ENCODE measurements at regions not wholly inside any gene's neighbourhood (a gene's known extent, or its start where the extent isn't known, plus 50 kb on each side); places are given as distances from the start of the nearest gene placed in this dataset.
"Not testable (repeated sequence)": the region's sequence is repeated elsewhere in the genome, so short reads cannot be mapped to it uniquely, and the experiment has no call there.

- no peak for DNase-seq
These were observed 106.9 kb upstream of the CCDC28A start for GRCh38 chr6:138666636-138667035.

DNA sequence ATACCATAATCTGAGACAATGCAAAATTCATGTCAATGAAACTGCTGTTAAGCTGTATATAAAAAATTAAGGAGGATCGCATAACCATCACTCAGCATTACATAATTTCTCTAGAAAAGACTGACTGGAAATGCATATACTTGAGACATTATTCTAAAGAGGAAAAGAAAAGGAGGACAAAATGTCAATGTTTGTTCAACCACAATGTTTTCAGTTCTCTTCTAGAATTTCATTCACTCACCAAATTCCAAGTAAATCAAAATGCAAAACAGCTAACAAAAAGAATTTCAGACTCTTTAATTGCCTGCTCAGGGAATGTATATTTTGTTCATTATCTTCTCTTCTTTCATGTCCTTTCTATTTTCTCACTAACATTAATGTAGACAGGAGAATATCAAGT lies 106.2 kb upstream of the CCDC28A start:
- DNase-seq = no peak

- no peak for DNase-seq
These were observed 102.2 kb upstream of the CCDC28A start for GRCh38 chr6:138671351-138671750.

GRCh38 chr6:138673346-138674014 lies 100.1 kb upstream of the CCDC28A start:
- no peak for DNase-seq

- DNase-seq = not testable (repeated sequence)
These were observed 99.1 kb upstream of the CCDC28A start for GRCh38 chr6:138674444-138674843.

DNA sequence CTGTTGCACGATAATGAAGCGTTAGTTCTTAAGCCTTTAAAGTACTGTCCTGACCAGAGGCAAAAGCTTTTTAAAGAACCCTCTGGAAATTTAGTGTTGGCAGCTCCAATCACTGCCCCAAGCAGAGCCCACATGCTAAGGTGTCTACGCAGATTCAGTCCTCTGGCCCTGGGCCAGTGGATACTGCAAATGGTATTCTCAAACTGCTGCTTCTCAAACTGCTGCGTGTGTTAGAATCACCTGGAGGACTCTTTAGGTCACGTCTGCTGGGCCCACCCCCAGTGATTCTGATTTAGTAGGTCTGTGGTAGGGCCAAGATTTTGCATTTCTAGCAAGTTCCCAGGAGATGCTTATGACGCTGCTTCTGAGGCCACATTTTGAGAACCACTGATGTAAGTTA lies 96.0 kb upstream of the CCDC28A start:
- DNase-seq = no peak

- DNase-seq = no peak
These were observed 95.4 kb upstream of the CCDC28A start for GRCh38 chr6:138678168-138678567.

DNA sequence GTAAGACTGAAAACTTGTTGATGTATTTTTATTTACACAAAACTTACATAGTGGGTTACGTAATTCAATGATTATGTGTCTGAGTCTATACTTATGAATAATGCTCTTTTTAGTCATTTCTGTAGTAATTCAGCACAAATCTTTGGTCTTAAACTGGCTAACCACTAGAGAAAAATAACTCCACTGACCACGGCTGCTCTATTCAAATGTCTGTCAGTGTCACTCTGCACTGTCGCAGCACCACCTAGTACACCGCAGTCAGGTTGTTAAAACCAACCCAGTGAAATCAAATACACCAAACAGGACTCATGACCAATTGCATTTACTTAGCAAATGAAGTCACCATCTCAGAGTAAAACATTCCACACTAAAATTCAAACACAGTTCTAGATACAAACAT lies 93.5 kb upstream of the CCDC28A start:
- no peak for DNase-seq

DNA sequence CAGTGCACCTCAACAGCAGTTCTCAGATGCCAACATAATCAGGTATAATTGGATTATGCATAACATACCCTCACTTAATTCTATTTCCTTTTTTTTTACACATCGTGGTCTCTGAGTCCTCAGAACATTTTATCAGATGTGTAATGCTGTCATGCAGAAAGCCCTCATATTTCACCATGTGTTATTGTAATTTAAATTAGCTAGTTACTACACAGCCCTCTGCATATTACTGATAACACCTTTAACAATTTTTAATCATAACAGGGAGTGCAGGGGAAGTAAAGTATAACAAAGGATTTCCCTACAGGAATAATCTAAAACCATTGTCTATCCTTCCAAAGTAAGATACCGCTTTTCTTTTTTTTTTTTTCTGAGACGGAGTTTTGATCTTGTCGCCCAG lies 91.9 kb upstream of the CCDC28A start:
- DNase-seq = no peak

DNA sequence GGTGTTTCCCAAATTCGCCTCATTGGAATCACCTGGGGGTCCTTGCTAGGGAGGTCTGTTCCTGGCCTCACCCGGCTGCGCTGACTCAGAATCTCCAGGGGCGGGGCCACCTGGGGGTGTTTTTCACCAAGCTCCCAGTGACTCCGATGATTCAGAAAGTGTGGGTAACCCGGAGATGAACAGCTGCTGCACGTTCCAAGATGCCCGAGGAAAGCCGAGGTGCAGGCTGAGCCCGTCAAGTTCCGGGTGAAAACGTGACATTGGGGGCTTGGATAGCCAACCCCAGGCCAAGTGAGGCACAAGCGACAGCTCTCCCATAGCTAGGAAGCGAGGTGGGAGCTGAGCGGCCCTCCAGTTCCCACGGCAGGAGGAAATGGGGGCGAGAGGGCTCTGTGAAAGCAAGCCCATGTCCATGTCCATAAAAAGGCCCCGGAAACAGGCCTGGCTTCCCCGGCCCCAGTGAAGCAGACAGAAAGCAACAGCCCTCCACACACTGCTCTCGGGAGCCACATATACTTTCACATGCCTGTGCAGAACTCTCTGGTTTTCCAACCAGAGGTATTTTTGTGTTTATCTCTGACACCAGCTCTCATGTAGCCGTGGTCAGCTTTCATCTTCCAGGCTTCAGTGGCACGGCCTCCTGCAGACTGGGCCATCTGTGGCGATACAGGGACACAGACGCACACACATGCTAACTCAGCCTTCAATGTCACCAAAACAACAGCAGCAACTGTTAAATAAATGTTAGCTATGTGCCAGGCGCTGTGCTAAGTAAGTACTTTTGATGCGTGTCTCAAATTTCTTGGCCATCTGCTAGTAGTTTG lies 90.7 kb upstream of the CCDC28A start:
- peak; percentile 44 for DNase-seq

GRCh38 chr6:138685257-138685656 lies 88.3 kb upstream of the CCDC28A start:
- no peak for DNase-seq

DNA sequence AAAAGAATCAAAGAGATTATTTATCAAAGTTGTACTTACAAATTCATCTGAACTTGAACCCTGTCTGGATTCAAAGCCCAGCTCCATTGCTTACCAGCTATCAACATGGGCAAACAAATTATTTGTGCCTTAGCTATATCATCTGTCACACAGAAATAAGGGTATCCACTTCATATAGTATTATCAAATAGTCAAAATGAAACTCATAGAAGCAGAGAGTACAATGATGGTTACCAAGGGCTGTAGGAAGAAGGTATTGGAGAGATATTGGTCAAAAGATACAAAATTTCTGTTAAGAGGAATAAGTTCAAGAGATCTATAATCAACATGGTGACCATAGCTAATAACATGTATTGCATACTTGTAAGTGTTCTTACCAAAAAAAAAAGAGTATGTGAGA lies 87.8 kb upstream of the CCDC28A start:
- no peak for DNase-seq

DNA sequence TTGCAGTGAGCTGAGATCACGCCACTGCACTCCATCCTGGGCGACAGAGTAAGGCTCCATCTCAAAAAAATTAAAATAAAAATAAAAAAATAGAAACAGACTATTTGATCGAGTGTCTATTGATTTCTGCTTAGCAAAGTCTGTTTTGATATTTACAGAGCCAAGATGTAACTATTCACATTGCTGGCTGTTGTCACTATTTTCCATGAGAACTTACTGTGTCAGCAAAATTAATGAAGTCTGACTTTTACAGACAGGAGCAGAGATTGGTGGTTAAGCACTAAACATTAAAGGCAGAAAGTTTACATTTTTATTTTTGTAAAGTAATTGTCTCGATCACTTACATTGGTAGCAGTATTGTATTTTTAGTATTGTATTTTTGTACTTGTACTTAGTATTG lies 85.0 kb upstream of the CCDC28A start:
- DNase-seq = no peak

DNA sequence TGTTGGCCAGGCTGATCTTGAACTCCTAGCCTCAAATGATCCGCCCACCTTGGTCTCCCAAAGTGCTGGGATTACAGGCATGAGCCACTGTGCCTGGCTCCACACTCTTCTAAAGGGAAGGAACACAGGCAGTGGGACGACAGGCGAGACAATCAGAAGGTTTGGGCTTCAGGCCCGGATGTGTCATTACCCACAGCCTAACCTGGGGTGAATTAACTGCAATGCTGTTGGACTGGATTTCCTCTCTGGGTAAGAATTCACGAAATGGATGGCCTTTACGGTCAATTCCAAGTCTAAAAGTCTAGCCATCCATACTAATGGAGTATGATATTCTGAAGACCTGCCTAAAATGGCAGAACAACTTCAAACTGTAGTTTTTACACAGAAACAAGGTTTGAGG lies 83.7 kb upstream of the CCDC28A start:
- no peak for DNase-seq

GRCh38 chr6:138690975-138691594 lies 82.5 kb upstream of the CCDC28A start:
- no peak for DNase-seq

DNA sequence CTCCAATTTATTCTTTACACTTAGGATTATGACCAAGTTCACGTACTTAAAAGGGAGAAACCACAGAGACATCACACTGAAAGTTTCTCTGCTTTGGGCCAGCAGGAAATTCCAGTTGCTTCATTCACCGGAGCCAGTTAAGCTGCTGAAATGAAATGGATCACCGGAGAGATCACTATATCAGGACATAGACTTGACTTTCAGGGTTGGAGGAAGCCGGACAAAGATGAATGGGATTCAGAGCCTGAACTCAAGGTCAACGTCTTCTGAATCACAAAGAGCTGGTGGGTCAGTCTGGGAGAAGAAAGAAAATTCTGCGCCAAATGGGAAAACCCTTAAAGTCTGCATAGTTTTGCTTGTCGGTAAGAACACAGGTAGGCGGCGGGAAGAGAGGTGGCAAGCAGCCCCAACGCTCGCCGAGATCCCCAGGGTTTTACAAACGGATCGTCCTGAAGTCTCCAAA lies 81.9 kb upstream of the CCDC28A start:
- DNase-seq = peak; percentile 17

GRCh38 chr6:138692058-138692977 lies 81.3 kb upstream of the CCDC28A start:
- no peak for DNase-seq

GRCh38 chr6:138692978-138693909 lies 80.3 kb upstream of the CCDC28A start:
- no peak for DNase-seq

DNA sequence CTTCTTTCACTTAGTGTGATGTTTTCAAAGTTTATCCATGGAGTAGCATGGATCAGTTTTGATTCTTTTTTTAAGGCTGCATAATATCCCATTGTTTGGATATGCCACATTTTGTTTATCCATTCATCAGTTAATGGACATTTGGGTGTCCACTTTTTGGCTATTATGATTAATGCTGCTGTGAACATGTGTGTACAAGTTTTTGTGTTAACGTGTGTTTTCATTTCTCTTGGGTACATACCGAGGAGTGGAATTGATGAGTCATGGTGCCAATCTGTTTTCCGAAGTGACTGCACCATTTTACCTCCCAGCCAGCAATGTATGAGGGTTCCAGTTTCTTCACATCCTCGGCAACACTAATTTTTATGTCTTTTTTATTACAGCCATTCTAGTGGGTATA lies 78.4 kb upstream of the CCDC28A start:
- DNase-seq = no peak

DNA sequence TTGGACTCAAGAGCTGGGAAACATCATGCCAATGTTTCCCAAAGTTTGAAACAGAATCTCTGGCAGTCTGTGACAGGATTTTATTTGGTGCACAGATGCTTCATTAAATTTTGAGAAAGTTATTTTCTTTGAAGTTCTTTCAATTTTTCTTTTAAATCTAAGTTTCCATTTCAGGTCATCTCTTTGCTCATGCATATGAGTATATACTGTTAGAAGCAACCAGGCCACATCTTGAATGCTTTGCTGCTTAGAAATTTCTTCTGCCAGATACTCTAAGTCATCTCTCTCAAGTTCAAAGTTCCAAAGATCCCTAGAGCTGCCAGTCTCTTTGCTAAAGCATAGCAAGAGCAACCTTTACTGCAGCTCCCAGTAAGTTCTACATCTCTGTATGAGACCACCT lies 59.1 kb upstream of the CCDC28A start:
- DNase-seq = no peak

GRCh38 chr6:138716013-138716412 lies 57.6 kb upstream of the CCDC28A start:
- DNase-seq = no peak
